HS-5 (cell line): ENCODE measurements at regions not wholly inside any gene's neighbourhood (a gene's known extent, or its start where the extent isn't known, plus 50 kb on each side); places are given as distances from the start of the nearest gene placed in this dataset.

Source experiments
- DNase-seq: peaks from one replicate; pipeline ENCODE4 v3.0.0-alpha.2; 2012; ENCODE audit warnings: low read depth

DNA sequence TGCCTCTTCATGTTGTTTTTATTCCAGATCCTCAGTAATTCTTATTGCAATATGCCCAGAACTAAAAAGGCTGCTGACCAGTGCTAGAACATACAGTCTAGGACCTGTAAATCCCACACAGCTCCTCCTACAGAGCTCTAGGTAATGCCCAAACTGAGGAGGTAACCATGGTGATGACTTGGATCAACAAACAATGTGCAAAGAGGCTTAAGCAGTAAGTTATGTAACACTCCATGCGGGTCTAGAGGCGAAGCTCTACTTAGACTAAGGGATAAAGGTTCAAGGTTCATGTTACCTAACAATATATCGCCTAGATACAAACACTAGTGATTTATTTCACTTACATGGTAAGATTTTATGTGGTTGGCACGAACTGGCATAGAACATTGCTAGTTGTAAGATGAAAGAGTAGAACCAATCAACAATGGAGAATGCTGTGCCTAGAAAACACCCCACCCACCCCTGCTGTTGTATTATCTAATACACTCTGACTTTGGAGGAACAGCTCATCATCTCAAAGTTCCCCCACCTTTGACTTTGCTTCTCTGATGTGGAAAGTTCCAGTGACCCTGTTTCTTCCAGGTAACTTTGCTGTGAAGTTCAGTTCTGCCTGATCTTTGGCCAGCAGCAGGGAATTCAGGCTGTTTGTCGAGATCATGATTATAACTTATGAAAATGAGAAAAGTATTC, 242.4 kb downstream of the ALDH8A1 start:
- DNase-seq: no peak

DNA sequence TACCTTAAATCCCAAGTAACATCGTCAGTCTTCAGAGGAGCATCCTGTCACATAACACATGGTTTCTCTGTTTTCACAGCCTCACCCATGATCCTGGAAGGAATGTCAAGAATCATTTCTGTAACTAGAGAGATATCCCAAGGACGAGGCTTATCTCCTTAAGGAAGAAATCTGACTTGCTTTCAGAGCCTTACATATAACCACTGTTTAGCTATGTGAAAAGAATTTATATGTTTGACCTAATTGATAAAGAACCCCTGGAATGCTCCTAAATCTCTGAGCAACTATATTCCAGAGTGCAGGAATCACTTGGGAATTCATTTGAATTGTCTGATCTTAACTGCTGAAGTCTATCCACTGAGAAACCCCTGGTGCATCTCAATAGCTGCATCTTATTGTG, 243.1 kb downstream of the ALDH8A1 start:
- DNase-seq: peak; percentile 49

DNA sequence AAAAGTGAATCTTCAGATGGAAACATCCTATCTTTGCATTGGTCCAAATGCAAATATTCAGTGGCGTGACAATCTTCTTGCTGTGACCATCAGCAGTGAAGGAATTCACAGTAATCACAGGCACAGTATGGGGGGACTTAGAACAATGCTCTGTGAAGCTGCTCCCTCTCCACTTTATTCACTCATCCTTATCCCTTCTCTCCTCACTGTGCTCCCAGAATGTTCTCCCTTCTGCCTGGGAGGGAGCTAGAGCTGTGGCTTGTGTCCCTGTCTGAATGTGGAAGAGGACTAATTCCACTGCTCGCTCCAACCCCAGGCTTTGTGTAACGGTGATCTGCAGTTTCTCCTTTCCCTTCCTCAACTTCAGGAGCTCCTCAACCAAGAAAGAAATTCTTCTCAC, 243.7 kb downstream of the ALDH8A1 start:
- DNase-seq: no peak

DNA sequence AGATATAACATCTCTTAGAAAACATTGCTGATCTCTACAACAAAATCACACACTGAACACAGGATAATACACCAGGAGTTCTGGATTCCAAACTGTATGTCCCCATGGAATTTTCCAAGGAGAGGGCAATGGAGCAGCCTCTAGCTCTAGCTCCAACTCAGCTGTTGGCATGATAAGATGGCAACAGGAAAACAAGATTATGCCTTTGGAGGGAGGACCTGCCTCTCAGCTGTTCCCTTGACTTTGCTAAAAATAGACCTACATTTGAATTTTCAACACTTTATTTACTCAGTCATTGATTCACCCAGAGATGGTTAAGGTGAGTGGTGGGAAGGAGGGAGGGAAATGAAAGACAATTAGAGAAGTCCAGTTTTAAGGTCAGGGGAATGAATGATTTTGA, 246.7 kb downstream of the ALDH8A1 start:
- no peak for DNase-seq

DNA sequence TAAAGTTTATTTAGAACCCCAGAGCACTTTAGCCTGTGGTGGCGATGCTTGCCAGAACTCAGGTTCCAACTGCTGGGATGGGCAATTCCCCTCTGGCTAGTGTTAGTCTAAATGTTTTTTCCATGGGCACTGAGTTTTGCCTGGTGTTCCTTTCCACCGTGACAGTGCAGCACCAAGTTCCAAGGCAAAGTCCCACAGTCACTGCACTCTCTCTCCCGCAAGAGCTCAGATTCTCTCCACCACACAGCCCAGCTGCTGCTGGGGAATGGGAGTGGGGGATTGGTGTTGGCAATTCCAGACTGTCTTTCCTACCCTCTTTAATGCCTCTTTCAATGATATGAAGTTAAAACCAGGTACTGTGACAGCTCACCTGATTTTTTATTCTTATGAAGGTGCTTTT, 247.6 kb downstream of the ALDH8A1 start:
- no peak for DNase-seq

DNA sequence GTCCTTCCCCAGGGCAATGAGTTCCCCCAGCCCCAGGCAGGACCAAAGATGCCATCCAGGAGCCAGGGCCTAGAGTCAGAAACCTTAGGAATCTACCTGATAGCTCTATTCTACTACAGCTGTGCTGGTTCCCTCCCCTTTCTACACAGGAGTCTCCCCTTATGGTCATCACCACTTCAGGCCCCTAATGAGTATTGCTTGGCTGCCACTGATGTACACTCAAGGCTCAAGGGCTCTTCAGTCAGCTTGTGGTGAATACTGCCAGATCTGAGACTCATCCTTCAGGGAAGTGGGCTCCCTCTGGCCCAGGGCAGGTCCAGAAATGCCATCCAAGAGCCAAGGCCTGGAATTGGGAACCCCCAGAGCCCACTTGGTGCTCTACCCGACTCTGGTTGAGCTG, 248.6 kb downstream of the ALDH8A1 start:
- no peak for DNase-seq

DNA sequence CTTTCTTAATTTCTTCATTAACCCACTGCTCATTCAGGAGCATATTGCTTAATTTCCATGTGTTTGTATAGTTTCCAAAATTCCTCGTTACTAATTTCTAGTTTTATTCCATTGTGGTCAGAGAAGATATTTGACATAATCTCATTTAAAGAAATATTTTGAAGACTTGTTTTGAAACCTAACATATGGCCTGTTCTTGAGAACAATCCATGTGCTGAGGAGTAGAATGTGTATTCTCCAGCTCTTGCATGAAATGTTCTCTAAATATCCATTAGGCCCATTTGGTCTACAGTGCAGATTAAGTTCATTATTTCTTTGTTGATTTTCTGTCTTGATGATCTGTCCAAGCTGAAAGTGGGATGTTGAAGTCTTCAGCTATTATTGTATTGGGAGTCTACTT, 251.7 kb downstream of the ALDH8A1 start:
- no peak for DNase-seq

DNA sequence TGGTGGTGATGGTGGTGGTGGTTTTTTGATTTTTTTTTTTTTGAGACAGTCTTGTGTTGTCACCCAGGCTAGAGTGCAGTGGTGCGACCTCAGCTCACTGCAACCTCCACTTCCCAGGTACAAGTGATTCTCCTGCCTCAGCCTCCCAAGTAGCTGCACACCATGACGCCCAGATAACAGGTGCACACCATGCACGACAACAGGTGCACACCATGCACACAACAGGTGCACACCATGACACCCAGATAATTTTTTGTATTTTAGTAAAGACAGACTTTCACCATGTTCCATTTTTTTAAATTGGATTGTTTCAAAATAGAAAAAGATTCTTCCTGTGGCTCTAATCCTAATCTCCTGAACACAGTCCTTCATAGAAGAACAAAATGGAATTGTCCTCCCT, 257.9 kb downstream of the ALDH8A1 start:
- no peak for DNase-seq

DNA sequence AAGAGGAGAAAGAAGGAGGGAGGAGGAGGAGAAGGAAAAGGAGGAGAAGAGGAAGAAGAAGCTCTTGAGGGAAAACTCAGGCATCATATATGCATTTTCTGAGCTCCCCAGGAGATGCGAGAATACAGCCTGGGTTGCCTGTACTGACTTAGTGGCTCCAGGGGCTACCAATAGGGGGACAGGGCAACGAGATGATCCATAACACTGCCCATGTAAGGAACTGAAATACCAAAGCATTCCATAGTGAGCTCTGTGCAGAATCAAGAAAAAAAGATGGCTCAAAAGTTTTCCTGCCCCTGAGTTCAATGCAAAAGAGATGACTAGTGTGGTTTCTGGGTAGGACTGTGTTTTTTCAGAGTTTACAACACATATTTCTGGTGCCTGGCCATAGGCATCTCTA, 258.7 kb downstream of the ALDH8A1 start:
- no peak for DNase-seq

DNA sequence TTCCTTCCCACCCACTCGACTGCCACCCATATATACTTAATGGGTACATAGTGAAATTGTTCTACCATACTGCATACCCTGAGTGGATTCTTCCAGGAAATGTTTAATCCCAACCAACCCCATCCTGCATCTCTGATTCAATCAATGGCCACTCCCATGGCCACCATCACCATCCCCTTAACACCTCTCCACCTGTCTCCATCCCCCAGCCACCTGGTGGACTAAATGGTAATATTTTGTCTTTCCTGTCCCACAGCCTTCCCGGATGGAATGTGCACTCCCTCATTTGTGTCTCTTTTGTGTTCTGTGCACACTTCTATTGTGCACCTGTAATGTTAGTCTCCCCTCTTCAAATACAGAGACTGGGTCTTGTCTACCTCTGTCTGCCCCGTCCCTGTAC, 259.9 kb downstream of the ALDH8A1 start:
- no peak for DNase-seq

DNA sequence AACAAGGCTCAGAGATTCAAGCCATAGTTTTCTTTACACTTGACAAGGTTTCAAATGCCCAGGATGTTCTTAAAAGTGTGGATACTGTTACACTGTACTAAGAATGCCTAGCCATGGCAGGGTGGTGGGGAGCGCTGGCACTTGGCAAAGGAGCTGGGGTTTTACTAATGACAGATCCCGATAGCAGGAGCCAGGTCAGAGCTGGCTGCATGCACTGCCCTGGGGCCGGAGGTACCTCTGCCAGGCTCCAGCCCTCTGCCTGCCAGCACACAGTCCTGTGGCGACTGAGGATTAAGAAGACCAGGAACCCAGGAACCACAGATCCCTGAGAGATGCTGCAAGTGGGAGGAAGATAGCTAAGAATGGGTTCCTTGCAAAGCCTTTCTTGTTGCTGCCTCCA, 260.3 kb downstream of the ALDH8A1 start:
- DNase-seq: no peak

DNA sequence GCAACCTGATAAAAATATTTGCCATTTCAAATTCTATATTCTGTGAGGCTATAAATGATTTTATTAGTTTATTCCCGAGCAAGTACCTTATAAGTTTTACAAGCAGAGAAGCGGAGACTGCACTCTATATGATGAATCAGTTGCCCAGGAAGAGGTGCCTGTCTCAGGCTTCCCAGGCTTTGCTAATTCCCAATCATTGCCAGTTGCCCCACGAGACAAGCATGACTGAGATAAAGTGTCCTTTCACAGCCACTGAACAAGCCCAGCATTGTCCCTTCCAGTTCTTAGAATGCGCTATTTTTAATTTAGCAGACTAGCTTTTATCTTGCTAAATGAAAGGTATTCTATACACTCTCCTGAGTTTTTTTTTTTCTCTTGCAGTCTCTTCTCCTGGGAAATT, 260.7 kb downstream of the ALDH8A1 start:
- DNase-seq: no peak

DNA sequence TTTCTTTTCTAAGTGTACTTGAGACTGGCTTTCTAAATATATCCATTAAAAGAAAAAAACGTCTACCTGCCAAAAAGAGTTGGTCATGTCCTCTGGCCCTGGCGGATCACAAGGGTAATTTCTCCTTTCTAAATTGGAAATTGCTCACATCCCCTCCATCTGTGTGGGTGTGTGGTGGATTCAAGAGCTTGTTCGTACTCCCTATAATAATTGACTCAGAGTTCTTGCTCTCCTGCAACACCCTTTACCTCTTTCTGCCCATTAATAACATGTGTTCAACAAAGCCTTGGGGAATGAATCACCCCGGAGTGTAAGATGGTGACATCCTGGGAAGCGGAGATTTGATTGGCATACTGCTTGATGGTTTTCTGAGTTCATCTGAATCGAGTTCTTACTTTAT, 263.8 kb downstream of the ALDH8A1 start:
- DNase-seq: no peak

DNA sequence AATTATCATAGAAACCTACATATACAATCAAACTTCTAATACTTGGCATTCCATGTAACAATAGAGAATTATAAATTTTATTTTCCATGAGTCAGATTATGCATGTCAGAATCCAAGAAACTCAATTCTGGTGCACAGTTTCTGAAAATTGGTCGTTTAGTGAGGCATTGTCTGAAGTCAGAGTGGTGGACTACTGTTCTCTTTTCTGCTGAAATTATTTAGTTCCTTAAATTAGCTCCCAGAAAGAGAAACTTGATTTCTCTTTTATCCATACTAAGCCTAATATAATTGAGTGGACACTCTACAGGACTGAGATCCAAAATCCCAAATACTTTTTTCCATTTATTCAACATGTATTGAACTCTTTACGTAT, 265.5 kb downstream of the ALDH8A1 start:
- DNase-seq: no peak

DNA sequence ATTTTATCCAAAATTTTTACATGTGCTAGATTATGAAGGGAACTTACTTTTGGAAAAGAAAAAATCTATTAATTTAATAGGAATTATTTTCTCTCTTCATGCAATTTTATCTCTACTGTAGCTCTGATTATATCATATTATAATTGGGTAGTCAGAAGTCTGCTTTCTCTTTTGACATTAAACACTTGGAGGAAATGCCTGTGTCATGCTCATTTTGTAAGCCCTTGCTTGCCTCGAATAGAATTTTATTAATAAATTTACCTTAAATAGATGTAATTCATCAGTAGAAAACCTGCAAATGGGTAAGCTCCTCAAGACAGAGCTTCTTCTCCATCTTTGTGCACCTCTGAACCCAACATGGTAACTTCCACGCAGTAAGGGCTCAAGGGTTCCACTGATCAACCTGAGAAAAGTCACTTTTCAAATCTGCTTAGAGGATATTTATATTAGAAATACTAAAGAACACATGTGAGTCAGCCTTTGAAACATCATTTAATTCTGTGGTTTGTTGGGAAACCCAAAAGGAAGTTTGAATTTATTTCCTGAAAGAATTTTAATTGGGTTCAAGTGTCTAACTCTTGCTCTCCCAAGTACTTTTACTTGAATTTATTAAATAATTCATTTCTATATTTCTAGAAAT, 266.0 kb downstream of the ALDH8A1 start:
- peak; percentile 25 for DNase-seq

DNA sequence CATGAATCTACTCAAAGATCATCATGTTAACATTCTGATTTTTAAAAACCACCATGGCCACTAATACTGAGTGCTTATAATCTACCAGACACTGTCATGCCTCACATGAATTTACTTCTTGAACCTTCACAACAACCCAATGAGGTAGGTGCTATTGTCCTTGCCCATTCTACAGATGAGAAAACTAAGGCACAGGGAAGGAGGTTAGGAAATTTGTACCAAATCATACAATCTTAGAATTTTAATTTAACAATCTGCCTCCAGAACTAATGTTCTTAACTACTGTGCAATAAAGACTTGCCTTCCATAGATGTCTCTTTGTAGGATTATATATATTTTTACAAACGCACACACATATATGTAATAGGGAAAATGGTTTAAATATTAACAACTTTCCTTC, 269.5 kb downstream of the ALDH8A1 start:
- no peak for DNase-seq

DNA sequence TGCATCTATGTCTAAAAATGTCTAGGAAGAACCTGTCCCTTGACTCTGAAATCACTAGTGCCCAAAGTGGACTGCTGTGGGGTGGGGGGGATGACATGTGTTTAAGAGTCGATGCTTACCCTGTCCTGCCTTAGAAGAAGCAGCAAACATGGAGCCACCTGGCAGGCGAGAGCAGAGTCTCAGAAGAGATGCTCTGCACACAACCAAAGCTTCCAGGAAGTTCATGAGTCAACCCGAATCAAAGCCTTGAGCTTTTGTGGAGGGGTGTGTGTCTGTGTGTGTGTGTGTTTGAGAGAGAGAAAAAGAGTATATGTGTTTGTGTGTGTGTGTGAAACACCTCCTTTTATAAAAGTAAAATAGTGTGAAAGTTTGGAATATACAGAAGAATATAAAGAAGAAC, 269.9 kb downstream of the ALDH8A1 start:
- DNase-seq: no peak

DNA sequence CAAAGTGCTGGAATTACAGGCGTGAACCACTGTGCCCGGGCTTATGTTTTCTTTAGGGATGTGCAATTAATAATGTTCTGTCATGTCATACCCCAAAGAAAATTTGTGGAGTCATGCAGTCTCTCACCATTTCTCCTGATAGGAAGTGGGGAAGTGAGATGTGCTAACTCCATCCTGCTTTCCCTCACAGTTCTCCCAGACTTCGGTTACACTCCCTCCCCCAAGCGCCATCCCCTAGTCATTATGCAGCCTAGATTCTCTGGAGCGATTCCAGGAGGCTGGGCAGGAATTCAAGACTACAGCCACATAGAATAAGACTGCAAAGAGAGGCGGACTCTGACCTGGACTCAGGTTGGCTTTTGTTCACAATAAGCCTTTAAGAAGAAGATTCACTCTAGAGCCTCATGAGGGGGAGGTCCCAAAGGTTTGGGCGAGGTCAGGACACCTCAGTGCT, 271.4 kb downstream of the ALDH8A1 start:
- no peak for DNase-seq

DNA sequence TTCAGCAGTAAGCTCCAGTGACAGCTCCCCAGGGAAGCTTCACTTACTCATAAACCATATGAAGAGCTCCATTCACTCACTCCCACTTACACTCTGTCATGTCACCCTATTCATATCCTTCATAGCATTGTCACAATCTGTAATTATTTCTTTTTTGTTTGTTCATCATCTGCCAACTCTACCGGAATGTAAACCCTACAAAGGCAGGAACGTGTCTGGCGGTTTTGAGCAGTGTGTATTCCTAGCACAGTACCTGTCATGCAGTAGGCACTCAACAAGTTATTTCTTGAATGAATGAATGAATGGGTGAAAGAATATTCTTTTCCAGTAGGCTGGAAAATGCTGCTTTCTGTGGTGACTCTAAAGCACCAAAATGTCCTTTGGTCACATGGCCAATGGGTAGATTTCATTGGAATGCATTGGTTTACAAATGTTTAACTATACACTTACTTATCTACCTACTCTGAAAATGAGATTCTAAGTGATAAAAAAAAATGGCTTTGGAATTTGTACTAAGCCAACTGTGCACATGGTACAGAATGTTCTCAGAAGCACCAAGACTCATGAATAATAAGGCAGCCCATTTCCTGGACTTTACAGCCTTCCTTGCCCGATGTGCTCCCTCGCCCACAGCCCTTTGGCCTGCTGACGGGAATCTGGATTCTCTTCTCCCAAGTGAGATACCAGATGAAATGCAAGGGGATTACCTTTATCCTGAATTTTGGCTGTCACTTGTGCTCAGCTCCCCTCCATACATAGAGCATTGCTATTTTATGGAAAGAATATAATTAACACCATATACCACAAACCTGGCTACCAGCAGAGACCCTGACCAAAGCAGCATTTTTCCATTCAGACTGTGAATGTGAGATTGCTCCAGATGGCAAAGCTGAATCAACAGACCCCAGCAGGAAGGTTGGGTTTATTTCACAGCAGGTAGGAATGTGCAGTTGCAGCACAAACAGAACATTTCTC, 273.3 kb downstream of the ALDH8A1 start:
- DNase-seq: no peak

DNA sequence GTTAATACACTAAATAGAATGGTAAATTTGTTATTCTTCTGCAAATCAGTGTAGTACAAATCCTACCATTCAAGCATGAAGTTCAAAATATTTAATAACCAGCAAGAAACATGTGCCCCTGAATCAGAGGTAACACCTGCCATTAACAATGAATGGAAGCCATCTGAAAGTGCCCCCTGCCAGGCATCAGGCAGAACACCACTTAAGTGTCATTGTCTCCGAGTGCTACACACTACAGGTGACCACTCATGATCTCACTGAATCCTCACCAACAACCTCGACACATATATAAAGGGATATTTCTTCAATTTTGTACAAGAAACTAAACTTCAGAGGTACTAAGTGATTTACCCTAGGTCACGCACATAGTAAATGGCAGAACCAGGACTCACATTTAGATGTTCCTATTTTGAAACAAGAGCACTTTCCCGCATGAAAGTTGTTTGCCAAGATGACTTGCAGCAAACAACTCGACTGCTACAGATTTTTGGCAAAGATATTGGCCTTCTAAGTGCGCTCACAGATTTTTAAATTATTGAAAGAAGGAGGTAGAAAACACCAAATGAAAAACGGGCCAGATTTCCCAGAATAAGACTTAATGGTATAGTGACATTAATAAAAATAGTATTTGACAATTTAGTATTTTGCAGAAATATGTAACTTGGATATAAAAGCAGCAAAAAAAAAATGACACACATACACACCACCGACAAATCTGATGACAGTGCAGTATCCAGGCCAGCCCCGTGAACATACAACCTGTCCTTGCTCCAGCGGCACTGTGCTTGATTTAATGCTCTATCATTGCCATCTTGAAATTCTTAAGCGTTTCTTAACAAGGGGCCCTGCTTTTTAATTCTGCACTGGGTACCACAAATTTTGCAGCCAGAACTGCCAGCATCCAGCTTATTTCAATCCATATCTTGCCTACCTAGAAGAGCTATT, 274.5 kb downstream of the ALDH8A1 start:
- no peak for DNase-seq

DNA sequence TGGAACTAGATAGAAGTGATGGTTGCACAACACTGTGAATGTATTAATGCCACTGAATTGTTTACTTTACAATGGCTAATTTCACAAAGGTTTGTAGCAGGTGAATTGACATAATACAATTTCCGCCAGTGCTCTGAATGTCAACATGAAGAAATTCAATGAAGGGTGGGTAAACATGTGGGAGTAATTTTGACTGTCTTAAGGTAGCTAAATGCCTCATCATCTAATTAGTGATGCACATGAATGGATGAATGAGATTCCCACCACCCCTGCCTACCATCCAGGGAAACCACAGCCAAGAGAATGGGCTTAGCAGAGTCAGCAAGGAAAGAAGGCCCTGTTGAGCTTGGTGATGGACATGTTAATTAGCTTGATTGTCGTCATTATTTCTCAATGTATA, 275.3 kb downstream of the ALDH8A1 start:
- DNase-seq: no peak

DNA sequence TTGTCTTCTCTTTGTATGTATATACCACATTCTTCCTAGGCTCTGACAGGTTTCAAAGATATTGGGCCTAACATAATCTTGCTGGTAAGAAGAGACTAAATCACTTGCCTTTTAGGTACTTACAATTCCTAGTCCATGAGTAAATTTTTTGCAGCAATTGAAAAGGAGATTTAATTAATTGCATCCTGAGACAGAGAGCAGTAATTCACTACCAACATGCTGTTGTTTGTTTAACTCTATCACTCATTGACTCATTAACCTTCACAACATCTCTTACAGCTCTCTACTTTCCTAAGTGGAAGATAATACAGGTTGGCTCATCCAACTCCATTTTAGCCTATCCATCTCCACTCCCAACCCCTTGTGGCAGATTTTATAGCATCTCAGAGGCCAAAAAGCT, 280.4 kb downstream of the ALDH8A1 start:
- DNase-seq: no peak
